Smooth muscle cell (in vitro differentiated cells): ENCODE measurements at regions not wholly inside any gene's neighbourhood (a gene's known extent, or its start where the extent isn't known, plus 50 kb on each side); places are given as distances from the start of the nearest gene placed in this dataset.

Experiments
- DNase-seq: peaks from one replicate; lab custom pipeline; 2025; ENCODE audit not compliant: unreplicated experiment; lab: John Stamatoyannopoulos, UW
- H2AFZ ChIP-seq: fragments of 200-600 bp; sonication (generic); 2 replicates; pipeline ENCODE4 v1.6.0; 2016; ENCODE audit warnings: antibody characterized with exemption, low read depth, mild to moderate bottlenecking
- H3F3A ChIP-seq: fragments of 200-600 bp; sonication (generic); 2 replicates; pipeline ENCODE4 v1.6.0; 2017; ENCODE audit warnings: antibody characterized with exemption, low read depth
- H3K27ac ChIP-seq: fragments of 200-600 bp; sonication (generic); 2 replicates; pipeline ENCODE4 v1.5.1; 2016; ENCODE audit warnings: low read depth, mild to moderate bottlenecking
- H3K27me3 ChIP-seq: fragments of 200-600 bp; sonication (generic); 2 replicates; pipeline ENCODE4 v1.6.1; 2016; ENCODE audit warnings: low read depth, mild to moderate bottlenecking
- H3K36me3 ChIP-seq: fragments of 200-600 bp; sonication (generic); 2 replicates; pipeline ENCODE4 v1.5.1; 2016; ENCODE audit warnings: low read depth
- H3K4me1 ChIP-seq: fragments of 200-600 bp; sonication (generic); 2 replicates; pipeline ENCODE4 v1.5.1; 2016; ENCODE audit warnings: low read depth
- H3K4me2 ChIP-seq: fragments of 200-600 bp; sonication (generic); 2 replicates; pipeline ENCODE4 v1.6.0; 2016; ENCODE audit warnings: mild to moderate bottlenecking
- H3K4me3 ChIP-seq: fragments of 200-600 bp; sonication (generic); 2 replicates; pipeline ENCODE4 v1.5.1; 2016; ENCODE audit warnings: mild to moderate bottlenecking
- H3K79me2 ChIP-seq: fragments of 200-600 bp; sonication (generic); 2 replicates; pipeline ENCODE4 v1.6.0; 2016; ENCODE audit warnings: low read depth, mild to moderate bottlenecking
- H3K9ac ChIP-seq: fragments of 200-600 bp; sonication (generic); 2 replicates; pipeline ENCODE4 v1.6.0; 2016; ENCODE audit warnings: low read depth
- H3K9me3 ChIP-seq: fragments of 200-600 bp; sonication (generic); replicated peaks from 2 replicates; pipeline ENCODE4 v1.5.1; 2016; ENCODE audit warnings: low read depth
- H4K20me1 ChIP-seq: fragments of 200-600 bp; sonication (generic); 2 replicates; pipeline ENCODE4 v1.6.0; 2016; ENCODE audit warnings: low read depth
- WGBS: methylation state at CpG from one replicate; pipeline ENCODE4 v1.1.7; 2016; ENCODE audit warnings: low lambda C conversion rate; 5-methylcytosine and 5-hydroxymethylcytosine counted together
- TF ChIP-seq, protein P1 (sequence below): fragments of 200-600 bp; sonication (generic); IDR thresholded peaks from 2 replicates; pipeline ENCODE4 v1.5.1; 2017; ENCODE audit warnings: borderline replicate concordance, mild to moderate bottlenecking, antibody characterized with exemption; ENCODE audit not compliant: insufficient read depth, poor library complexity, severe bottlenecking

DNA sequence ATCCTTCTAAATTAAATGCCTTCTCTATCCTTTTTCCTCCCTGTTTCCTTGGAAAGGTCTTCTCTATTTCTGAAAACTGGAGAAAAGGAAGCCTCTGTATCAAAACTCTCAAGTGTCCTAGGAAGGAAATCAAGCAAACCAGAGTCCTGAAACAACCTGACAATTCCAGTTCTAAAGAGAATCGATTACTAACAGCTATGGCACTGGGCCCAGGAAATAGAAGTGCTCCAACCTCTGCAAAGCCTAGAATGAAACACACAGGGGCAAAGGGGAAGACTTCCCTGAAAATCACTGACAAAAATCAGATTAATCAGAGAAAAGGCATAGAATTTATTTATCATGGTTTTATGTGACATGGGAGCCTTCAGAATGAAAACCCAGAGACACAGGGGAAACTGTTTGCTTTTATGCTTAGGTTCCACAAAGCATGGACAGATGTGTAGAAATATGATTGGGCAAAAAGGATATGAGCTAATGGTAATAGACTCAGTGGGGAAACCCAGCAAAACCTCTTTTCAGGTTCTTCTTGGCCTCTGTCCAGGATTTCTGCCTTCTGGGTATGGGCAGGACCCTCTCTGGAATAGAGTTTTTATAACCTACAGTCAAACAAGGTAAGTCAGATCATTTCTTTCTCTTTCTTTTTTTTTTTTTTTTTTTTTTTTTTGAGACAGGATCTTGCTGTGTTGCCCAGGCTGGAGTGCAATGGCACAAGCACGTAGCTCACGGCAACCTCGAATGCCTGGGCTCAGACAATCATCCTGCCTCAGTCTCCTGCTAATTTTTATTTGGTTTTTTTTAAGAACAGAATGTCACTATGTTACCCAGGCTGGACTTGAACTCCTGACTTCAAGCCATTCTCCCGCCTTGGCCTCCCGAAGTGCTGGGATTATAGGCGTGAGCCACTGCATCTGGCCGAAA is 91.7 kb downstream of the CD24 start:
- no peak overlapping the region for H2AFZ ChIP-seq
- TF ChIP-seq, protein P1, sequence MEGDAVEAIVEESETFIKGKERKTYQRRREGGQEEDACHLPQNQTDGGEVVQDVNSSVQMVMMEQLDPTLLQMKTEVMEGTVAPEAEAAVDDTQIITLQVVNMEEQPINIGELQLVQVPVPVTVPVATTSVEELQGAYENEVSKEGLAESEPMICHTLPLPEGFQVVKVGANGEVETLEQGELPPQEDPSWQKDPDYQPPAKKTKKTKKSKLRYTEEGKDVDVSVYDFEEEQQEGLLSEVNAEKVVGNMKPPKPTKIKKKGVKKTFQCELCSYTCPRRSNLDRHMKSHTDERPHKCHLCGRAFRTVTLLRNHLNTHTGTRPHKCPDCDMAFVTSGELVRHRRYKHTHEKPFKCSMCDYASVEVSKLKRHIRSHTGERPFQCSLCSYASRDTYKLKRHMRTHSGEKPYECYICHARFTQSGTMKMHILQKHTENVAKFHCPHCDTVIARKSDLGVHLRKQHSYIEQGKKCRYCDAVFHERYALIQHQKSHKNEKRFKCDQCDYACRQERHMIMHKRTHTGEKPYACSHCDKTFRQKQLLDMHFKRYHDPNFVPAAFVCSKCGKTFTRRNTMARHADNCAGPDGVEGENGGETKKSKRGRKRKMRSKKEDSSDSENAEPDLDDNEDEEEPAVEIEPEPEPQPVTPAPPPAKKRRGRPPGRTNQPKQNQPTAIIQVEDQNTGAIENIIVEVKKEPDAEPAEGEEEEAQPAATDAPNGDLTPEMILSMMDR, result no peak
- no peak overlapping the region for H3K4me3 ChIP-seq
- DNase-seq, result no peak
- no peaks in the 10 kb centered on the region for H3K79me2 ChIP-seq
- H3K4me2 ChIP-seq, result no peak overlapping the region
- H3K36me3 ChIP-seq, result no peaks in the 10 kb centered on the region
- H3K9me3 ChIP-seq, result no peaks in the 10 kb centered on the region
- no peak overlapping the region for H3K9ac ChIP-seq
- H3F3A ChIP-seq, result no peaks in the 10 kb centered on the region
- no peaks in the 10 kb centered on the region for H3K27me3 ChIP-seq
- H3K4me1 ChIP-seq, result peaks cover 29% of the 10 kb centered on the region
- no peaks in the 10 kb centered on the region for H4K20me1 ChIP-seq
- H3K27ac ChIP-seq, result no peak overlapping the region
- 96% methylated on average over 8 of the region's 8 CpGs for WGBS

GRCh38 chr6:106882138-106882537 is 92.4 kb downstream of the CD24 start:
- Histone ChIP-seq H2AFZ (no peak overlapping the region), H3K4me1 (peaks cover 21% of the 10 kb centered on the region), H3K4me3 (no peak overlapping the region), H3F3A (no peaks in the 10 kb centered on the region), H3K9me3 (no peaks in the 10 kb centered on the region), H3K79me2 (no peaks in the 10 kb centered on the region), H4K20me1 (no peaks in the 10 kb centered on the region), H3K27me3 (no peaks in the 10 kb centered on the region), H3K9ac (no peak overlapping the region), H3K4me2 (no peak overlapping the region), H3K36me3 (no peaks in the 10 kb centered on the region), H3K27ac (no peak overlapping the region)
- DNase-seq, result no peak
- TF ChIP-seq, protein P1, result no peak

GRCh38 chr6:106880952-106881351 is 93.6 kb downstream of the CD24 start:
- no peaks in the 10 kb centered on the region for H3K79me2 ChIP-seq
- TF ChIP-seq, protein P1, result no peak
- H4K20me1 ChIP-seq, result no peaks in the 10 kb centered on the region
- no peak overlapping the region for H3K4me3 ChIP-seq
- no peak for DNase-seq
- H3K9ac ChIP-seq, result no peak overlapping the region
- H3K4me2 ChIP-seq, result no peak overlapping the region
- H3F3A ChIP-seq, result no peaks in the 10 kb centered on the region
- no peaks in the 10 kb centered on the region for H3K27me3 ChIP-seq
- H3K9me3 ChIP-seq, result no peaks in the 10 kb centered on the region
- H3K4me1 ChIP-seq, result peaks cover 10% of the 10 kb centered on the region
- H2AFZ ChIP-seq, result no peak overlapping the region
- H3K36me3 ChIP-seq, result no peaks in the 10 kb centered on the region
- no peak overlapping the region for H3K27ac ChIP-seq
- WGBS, result 98% methylated on average over 3 of the region's 3 CpGs

GRCh38 chr6:106875782-106876321 is 98.7 kb downstream of the CD24 start:
- H3K79me2 ChIP-seq, result no peaks in the 10 kb centered on the region
- no peaks in the 10 kb centered on the region for H3K36me3 ChIP-seq
- TF ChIP-seq, protein P1, result no peak
- no peak overlapping the region for H3K27ac ChIP-seq
- no peaks in the 10 kb centered on the region for H3K9me3 ChIP-seq
- no peaks in the 10 kb centered on the region for H3F3A ChIP-seq
- peaks cover under 1% of the 10 kb centered on the region for H3K4me1 ChIP-seq
- H2AFZ ChIP-seq, result no peak overlapping the region
- H4K20me1 ChIP-seq, result no peaks in the 10 kb centered on the region
- WGBS, result 89% methylated on average over 4 of the region's 4 CpGs
- no peak overlapping the region for H3K4me3 ChIP-seq
- H3K9ac ChIP-seq, result no peak overlapping the region
- no peaks in the 10 kb centered on the region for H3K27me3 ChIP-seq
- no peak overlapping the region for H3K4me2 ChIP-seq
- DNase-seq, result no peak
